Upper lobe of left lung (tissue), 4 donors: ENCODE measurements at regions not wholly inside any gene's neighbourhood (a gene's known extent, or its start where the extent isn't known, plus 50 kb on each side); places are given as distances from the start of the nearest gene placed in this dataset.

Experiments
- EP300 ChIP-seq, 4 donors: sonication (generic); formaldehyde crosslinking; IDR thresholded peaks; one replicate each; pipeline ENCODE4 v1.5.1; 2017; ENCODE audit warnings: antibody characterized with exemption in 4 of 4, control low read depth in 2 of 4
- TF ChIP-seq, protein P1 (sequence below), 6 experiments: fragments of 450-650 bp in 4 of 6; fragments of 200-600 bp in 2 of 6; sonication (generic) in 2 of 6; IDR thresholded peaks; one replicate each; pipeline ENCODE4 v1.5.1; 2016 to 2019; ENCODE audit warnings: antibody characterized with exemption in 6 of 6

DNA sequence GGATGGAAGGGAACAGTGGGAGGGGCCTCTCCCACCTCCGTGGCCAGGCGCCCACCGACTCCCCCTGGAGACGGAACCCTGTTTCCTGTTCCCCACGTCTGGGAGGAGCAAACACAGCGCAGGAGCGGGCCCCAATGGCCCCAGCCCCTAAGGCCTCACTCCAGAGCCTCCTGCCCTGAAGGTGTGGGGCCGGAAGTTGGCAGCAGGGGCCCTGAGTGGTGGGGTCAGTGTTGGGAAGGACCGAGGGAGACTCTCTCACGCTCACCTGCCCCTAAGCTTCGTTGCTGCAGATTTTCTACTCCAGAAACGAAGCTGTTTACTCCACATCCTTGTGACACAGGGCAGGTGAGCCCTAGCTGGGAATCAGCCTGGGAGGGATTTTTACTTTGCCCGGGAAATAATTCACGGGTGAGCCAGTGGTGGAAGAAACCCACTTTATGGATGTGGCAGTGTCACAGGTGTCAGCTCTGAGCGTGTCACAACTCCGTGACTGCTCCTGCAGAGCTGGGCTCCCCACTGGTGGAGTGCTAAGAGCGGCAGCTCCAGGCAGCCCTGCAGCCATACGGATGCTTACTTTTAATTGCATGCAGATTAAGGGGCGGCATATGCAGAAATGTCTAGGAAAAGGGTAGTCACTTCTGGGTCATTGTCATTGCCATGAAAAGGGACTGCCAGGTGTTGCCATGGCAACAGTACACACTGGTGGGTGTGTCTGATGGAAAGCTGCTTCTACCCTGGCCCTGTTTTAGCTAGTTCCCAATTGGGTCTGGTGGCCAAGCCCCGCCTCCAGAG is 77.5 kb upstream of the OLFM1 start:
- TF ChIP-seq, protein P1, sequence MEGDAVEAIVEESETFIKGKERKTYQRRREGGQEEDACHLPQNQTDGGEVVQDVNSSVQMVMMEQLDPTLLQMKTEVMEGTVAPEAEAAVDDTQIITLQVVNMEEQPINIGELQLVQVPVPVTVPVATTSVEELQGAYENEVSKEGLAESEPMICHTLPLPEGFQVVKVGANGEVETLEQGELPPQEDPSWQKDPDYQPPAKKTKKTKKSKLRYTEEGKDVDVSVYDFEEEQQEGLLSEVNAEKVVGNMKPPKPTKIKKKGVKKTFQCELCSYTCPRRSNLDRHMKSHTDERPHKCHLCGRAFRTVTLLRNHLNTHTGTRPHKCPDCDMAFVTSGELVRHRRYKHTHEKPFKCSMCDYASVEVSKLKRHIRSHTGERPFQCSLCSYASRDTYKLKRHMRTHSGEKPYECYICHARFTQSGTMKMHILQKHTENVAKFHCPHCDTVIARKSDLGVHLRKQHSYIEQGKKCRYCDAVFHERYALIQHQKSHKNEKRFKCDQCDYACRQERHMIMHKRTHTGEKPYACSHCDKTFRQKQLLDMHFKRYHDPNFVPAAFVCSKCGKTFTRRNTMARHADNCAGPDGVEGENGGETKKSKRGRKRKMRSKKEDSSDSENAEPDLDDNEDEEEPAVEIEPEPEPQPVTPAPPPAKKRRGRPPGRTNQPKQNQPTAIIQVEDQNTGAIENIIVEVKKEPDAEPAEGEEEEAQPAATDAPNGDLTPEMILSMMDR (IDR thresholded peaks at IDR 0.05), result no peak
- no peak for TF ChIP-seq EP300 (IDR thresholded peaks at IDR 0.05)
